Right renal cortex interstitium (tissue), 3 donors: ENCODE measurements at regions not wholly inside any gene's neighbourhood (a gene's known extent, or its start where the extent isn't known, plus 50 kb on each side); places are given as distances from the start of the nearest gene placed in this dataset.
A peak's percentile ranks its signal among the peaks of the same experiment; 100 is the strongest.

Experiments
- DNase-seq, 3 donors: peaks; one replicate each; pipeline ENCODE4 v3.0.0-alpha.2; 2013; ENCODE audit warnings: low read depth in 3 of 3, low spot score in 2 of 3

DNA sequence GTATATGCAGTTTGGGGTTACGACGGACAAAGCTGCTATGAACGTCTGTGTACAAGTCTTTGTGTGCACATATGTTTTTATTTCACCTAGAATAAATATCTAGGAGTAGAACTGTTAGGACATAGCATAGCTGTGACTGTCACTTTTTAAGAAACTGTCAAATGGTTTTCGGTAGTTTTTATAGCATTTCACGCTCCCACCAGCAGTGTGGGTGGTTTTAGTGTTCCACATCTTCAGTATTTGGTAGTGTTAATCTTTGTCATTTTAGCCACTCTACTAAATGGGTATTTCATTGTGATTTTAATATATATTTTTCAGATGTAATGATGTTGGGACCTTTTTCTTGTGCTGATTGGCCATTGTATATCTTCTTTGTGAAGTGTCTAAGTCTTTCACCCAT lies 109.1 kb upstream of the BCAT1 start:
- no peak for DNase-seq

DNA sequence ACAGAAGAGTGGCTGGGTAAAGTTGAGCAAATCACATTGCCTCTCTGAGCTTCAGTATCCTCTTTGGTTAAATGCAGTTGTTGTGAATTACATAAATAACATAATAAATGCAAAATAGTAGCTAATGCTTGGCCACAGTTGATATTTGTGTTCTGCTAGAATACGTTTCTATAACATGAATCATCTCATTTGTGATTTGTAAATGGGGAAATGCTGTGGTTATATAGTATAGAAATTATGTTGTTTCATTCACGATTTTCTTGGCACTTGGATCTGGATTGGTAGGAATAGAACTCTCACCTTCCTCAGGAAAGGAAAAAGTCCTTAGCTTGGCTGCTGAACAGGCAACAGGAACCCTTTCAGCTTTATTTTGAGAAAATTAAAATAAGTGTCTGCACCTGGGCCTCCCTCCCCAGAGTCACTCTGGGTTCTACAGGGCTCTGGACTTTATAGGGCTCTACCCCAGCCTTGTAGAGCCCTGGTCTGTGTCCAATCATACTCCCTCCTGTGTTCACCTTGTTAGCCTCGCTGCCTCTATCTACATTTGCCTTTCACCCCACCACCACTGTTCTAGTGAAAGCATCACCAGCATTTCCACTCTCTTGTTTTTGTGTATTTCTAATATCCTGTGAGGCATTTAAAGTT lies 107.7 kb upstream of the BCAT1 start:
- DNase-seq: no peak

DNA sequence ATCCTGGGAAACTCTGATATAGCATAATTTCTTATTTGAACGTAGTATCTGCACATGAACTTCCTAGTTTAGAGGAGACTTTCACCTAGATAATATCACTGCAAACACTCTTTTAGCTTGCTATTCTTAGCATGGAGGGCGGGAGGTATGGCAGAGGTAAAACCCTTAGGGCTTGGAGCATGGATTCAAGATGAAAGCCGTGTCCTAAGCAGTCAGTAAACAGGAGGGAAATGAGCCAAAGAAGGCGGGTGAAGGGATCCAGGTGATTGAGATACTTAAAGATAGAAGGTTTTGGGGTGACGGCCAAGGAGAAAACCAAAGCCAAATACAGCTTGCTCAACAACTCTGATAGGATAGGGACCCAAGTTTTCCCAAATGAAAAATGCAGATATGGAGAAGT lies 107.1 kb upstream of the BCAT1 start:
- no peak for DNase-seq

DNA sequence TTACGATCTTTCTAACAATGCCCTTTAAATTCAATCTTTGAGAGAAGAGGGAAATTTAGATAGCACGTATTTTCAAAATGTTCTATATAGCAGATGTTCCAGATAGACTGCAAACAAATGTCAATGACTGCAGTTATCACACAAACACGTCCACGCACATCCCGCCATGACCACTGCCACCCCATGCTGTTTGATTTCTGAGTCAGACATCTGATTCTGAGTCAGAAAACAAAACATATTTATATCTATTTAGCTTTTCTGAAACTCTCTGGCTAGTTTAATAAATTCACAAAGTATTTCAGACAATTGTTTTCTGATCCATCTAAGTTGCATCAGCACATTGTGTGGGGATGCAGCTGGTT lies 105.9 kb upstream of the BCAT1 start:
- no peak for DNase-seq

DNA sequence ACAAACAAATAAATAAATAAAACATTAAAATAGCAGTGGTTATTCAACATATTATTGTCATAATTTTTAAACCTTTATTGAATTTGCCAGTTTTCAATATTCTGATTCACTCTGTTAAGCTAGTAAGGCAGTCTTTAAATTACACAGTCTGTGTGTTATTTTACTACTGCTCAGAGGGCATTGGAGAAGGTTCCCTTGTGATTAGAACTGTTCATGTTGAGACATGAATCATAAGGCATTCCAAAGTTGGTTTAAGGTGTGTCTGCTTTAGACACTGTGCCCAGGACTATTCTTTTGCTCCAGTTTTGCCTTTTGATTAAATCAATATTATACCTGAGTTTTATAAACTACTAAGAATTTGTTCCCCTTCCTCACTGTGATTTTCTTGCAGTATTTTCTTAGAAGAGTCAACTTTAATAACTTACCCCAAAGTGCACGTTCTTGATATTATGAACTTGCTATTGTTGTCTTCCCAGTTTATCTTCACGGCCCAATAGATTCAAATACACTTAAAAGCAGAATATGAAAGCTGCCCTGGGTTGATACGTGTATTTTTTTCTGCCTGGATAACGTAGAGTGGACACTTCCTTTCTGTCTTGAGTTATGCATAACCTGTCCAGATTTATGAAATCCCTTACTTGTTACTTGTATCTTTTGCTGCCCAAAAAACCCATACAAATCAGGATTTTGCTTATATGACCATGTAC lies 105.3 kb upstream of the BCAT1 start:
- DNase-seq: no peak

DNA sequence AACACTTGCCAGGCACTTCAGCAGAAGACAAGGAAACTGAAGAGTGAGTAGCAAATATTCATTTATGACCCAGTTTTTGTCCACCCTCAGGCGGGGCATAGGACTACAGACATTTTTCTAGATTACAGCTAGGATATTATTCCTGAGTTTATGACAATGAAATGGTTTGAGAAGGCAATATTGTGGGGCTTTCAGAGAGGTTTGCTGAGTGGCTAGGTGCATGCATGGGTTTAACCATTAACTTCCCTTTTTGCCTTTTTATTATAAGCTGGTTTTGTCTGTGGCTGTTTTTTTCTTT lies 104.0 kb upstream of the BCAT1 start:
- DNase-seq: no peak

DNA sequence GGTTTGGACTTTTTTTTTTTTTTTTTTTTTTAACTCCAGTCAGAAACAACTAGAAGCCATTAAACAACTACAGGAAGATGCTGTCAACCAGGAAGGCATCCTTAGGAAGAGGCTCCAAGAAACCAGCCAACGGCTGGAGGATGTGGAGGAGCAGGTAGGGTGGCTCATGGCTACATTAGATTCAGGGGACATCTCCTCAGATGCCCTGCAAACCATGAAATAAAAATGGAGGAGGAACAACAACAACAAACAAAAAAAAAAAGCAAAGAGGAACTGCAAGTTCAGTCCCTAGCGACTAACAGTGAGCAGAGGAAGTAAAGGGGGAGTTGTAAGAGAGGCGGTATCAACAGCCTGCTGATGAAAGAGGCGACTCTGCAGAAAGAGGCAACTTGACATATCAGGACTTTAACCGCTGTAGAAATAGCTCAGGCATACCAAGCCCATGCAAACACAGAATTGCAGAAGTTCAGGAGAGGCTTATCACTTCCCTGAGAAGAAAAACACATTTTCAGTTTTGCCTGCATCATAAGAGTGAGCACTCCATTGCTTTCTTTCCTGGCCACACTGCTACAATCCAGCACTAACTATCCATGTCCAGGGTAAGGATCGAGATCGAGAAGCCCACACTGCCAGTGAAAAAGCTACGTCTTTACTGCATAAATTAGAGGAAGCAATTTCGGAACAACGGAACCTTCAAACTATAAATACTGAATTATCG lies 103.5 kb upstream of the BCAT1 start:
- DNase-seq: peak in 1 of 3 donors; percentile 6

DNA sequence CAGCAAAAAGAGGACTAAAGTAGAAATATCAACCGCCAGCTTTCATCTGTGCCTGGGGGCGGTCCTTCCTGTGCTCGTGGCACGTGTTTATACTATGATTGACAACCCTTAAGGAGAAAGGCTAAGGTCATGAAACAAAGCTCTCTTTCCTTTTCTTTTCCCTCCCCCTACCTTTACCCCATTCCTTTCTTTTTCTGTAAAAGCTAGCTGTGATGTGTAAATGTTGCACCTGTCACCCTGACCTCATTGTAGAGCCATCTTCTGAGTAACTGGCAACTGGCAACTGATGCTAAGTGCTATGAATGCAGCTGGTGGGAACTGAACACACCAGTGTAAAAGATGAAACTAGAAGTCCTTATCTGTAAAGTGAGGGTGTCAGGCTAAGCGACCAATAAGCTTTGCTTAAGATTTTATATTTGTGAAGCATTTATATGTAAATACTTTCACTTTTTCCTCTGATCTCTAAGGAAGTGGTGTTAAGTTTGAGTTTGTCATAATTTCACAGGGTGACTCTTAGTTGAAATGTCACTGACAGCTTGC lies 102.8 kb upstream of the BCAT1 start:
- no peak for DNase-seq

DNA sequence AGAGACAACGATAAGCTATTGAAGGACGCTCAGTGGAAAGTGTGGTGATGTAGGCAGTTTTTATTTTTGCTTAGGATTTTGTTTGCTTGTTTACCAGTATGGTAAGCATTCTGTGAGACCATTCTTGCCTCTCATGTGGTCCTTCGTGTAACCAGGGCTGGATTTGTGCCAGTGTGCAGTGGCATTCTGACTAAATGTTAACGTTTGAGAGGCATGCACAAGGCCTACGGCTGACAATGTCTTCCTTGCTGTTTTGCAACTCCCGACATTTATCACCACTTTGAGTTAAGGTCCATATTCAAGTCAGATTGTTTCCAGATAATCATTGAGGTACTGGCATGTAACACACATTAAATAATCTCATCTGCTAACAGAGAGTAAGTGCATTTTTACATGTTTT lies 102.3 kb upstream of the BCAT1 start:
- DNase-seq: no peak

DNA sequence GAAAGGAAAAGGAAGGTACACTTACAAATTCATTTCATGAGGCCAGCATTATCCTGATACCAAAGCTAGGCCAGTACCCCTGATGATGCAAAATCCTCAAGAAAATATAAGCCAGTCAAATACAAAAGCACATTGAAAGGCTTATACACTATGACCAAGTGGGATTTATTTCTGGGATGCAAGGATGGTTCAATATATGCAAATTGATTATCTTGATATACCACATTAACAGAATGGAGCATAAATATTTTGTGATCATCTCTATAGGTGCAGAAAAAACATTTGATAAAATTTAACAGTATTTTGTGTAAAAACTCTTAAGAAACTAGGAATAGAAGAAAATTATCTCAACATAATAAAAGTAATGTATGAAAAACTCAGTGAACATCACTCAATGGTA lies 97.0 kb upstream of the BCAT1 start:
- DNase-seq: no peak

DNA sequence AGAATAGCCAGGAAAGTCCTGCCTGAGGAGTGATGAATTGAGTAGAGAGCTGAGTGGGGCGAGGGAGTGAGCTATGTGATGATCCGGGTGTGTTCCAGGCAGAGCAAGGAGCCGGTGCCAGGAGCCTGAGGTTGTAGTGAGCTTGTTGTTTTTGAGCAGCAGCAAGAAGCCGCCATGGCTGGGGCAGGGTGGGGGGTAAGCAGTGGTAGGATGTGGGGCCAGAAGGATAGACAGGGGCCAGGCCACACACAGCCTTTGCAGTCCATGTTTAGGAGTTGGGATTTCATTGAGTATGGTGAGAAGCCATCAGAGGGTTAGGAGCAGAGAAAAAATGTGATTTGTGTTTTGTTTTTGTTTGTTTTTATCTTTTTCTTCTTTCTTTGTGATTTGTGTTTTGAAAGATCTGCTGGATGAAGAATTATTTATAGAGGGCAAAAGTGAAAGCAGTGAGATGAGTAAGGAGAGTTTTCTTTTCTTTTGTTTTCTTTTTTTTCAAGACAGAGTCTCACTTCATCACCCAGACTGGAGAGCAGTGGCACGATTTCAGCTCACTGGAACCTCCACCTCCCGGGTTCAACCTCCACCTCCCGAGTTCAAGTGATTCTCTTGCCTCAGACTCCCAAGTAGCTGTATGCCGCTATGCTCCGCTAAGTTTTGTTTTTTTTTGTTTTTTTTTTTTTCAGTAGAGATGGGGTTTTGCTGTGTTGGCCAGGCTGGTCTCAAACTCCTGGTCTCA lies 92.3 kb upstream of the BCAT1 start:
- DNase-seq: no peak

DNA sequence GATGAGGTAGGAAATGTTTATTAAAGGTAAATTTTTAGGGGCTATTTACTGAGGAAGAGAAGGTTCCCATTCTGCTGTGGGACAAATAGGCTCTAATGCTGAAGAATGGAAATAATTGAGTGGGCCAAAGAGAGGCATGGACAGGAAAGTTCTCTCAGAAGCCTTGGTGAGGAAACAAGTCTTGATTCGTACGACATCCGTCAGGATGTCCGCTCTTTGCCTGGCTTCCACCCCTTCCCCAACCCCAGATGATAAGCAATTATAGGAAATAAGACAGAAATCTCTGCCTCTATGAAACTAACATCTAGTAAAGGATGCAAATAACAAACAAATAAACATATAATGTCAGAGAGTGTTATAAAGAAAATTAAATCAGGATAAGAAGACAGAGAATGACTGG lies 91.7 kb upstream of the BCAT1 start:
- no peak for DNase-seq

DNA sequence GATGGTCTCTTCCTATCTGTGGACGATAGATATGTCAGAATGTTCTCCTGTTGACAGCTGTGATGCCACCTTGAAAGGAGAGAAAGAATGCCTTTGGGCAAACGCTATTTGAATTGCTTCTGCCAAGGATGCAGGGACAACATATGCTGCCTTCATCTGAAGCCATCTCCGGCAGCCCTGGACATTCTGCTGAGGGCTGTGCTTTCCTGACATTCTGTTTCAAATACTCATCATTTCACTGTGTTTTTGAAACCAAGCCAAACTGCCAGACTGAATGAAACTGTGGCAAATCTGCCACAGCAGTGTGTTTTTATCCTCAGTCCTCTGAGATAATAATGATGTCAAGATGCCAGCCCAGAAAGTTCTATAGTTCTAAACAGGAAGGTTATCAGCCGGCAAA lies 85.8 kb upstream of the BCAT1 start:
- no peak for DNase-seq

DNA sequence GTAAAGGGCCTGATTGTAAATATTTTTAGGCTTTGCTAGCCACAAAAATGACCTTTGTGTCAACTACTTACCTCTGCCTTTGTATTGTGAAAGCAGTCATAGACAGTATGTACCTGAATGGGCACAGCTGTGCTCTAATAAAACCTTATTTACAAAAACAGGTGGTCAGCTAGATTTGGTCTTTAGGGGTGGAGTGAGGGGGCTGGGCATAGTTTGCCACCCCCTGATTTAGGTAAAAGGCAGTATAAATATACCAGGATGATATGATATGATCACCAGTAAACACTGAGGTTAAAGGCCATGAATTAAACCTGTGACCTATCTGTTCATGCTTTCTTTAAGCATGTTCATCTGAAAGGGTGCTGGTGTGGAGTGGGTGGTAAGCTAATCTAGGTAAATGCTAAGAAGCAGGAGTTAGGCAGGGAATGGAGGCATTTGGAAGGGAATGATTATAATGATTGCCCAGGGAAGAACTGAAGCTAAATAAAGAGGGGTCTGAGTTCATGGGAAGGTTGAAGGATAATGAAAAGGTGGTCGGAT lies 77.1 kb upstream of the BCAT1 start:
- DNase-seq: no peak

DNA sequence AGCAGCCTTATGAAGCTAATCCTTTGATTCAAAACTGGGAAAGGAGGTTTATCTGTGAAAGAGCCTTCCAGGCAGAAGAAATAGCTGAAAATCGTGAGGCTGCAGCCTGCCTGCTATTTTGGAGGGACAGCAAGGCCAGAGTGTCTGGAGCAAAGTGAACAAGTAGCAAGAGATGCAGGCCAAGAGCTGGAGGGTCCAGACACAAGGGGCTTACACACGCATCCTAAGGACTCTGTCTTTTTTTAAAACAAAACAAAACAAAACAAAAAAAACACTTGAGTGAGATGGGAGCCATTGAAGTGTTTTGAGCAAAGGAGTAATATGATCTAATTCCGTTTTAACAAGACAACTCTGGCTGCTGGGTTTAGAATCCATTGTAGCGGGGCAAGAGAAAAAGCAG lies 76.4 kb upstream of the BCAT1 start:
- DNase-seq: no peak

DNA sequence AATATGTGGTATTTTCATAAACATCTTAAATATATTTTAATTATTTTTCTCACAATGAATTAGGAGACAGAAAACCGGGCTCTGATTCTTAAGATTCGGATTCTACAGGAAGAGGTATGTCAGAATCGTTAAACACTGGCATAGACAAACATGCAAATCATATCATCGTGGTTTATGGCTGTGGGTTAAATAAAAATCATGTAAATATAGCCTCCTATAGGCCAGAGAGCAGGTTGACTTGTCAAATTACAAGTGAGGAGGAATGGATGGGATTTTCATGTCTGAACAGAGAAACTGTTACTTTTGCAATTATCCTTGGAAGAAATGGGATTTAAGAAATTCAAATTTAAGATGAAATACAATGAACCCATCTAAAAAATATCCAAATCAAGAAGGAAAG lies 74.9 kb upstream of the BCAT1 start:
- no peak for DNase-seq

DNA sequence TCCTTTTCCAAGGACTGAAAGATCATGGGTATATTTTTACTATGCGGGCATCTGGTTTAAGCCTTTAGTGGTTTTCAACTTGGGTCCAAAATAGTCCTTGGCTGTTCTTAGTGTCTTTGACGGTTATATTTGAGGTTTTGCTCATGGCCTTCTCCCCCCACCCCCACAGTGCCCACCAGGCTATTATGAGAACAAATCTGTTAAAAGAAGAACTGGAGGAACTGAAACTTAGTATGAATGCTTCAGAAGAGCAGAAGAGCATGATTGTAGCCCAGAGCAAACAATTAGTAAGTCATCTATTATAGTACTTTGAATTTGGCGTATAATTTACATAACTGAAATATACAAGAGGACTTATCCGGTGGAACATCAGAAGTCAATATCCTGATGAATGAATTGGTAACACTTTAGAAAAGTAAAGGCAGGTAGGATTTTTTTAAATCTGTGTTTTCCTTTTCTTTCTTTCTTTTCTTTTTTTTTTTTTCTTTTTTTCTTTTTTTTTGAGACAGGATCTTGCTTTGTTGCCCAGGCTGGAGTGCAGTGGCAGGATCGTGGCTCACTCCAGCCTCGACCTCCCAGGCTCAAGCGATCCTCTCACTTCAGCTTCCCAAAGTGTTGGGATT lies 71.8 kb upstream of the BCAT1 start:
- no peak for DNase-seq

DNA sequence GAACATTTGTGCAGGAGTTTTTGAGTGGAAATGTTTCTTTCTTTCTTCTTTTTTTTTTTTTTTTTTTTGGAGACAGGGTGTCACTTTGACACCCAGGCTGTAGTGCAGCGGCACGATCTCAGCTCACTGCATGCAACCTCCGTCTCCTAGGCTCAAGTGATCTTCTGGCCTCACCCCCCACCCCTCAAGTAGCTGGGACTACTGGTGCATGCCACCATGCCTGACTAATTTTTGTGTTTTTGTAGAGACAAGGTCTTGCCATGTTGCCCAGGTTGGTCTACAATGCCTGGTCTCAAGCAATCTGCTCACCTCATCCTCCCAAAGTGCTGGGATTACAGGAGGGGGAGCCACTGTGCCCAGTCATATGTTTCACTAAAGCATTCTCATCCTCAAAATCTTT lies 69.2 kb upstream of the BCAT1 start:
- no peak for DNase-seq

DNA sequence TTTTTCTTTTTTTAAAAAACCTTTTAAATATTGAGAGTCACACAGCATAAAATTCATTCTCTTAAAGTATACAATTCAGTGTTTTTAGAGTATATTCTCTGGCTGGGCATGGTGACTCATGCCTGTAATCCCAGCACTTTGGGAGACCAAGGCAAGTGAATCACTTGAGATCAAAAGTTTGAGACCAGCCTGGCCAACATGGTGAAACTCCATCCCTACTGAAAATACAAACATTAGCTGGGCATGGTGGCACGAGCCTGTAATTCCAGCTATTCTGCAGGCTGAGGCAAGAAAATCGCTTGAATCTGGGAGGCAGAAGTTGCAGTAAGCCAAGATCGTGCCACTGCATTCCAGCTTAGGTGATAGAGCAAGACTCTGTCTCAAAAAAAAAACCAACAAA lies 68.4 kb upstream of the BCAT1 start:
- DNase-seq: no peak

DNA sequence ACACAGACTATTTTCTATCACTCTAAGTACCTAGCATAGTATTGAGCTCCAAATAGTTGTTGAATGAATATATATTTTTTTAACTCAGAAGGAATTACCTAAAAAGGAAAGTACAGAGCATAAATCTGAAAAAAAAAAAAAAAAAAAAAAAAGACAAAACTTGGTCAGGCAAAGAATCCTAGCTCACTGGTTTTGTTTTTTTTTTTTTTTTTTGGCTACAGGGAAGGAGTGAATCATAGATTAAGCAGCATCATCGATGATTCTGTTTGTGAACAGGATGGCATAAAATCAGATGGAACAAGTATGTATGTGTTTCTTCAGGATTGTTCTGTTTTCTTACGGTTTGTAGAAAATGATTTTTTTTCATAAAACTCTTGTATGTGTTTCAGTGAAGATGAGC lies 66.1 kb upstream of the BCAT1 start:
- DNase-seq: no peak

DNA sequence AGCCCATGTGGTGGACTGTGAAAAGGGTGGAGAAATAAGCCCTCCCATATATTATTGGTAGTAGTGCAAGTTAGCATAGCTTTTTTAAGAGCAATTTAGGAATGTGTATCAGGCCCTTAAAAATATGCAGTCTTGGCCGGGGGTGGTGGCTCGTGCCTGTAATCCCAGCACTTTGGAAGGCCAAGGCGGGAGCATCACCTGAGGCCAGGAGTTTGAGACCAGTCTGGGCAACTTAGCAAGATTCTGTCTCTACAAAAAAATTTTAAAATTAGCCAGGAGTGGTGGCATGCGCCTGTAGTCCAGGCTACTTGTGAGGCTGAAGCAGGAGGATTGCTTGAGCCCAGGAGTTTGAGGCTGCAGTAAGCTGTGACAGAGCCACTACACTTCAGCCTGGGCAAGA lies 64.2 kb upstream of the BCAT1 start:
- no peak for DNase-seq
